ENCODE measurements at regions not wholly inside any gene's neighbourhood (a gene's known extent, or its start where the extent isn't known, plus 50 kb on each side); places are given as distances from the start of the nearest gene placed in this dataset.
"Not testable (repeated sequence)": the region's sequence is repeated elsewhere in the genome, so short reads cannot be mapped to it uniquely, and the experiment has no call there.

GRCh38 chr4:33953848-33954247 lies 2290.5 kb downstream of the ARAP2 start:
- not testable (repeated sequence) for DNase-seq (ENCODE audit: insufficient read length, low spot score); FAIRE-seq

- DNase-seq (ENCODE audit: insufficient read length, low spot score) (no peak), FAIRE-seq (no peak)
These were observed 2289.6 kb downstream of the ARAP2 start for GRCh38 chr4:33954759-33955158.

DNA sequence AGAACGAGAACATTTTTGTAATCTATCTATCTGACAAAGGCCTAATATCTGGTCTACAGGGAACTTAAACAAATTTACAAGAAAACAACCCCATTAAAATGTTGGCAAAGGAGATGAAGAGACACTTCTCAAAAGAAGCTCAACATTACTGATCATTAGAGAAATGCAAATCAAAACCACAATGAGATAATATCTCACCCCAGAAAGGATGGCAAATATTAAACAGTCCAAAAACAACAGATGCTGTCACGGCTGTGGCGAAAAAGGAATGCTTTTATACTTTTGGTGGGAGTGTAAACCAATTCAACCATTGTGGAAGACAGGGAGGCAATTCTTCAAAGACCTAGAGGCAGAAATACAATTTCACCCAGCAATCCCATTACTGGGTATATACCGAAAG lies 2284.8 kb downstream of the ARAP2 start:
- FAIRE-seq (no peak), DNase-seq (ENCODE audit: insufficient read length, low spot score) (no peak)

DNA sequence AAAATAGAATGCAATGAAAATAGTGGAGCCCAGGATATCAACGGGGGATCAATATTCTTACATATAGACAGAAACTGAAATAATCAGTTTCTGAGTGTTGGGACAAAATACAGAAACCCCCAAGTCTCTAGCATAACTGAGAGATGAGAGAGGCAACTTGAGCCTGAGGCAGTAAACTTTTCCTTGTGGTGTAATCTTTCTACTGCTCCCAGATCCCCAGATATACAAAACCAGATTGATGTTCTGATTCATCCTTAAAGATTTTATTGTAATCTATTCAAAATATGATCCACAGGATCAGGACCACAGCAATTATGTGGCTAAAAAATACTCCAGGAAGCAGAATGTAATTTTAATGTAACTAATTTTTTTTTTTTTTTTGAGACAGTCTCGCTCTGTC lies 2282.6 kb downstream of the ARAP2 start:
- FAIRE-seq, result no peak
- DNase-seq (ENCODE audit: insufficient read length, low spot score), result no peak

GRCh38 chr4:33966808-33967207 lies 2277.5 kb downstream of the ARAP2 start:
- no peak for FAIRE-seq
- no peak for DNase-seq (ENCODE audit: insufficient read length, low spot score)

DNA sequence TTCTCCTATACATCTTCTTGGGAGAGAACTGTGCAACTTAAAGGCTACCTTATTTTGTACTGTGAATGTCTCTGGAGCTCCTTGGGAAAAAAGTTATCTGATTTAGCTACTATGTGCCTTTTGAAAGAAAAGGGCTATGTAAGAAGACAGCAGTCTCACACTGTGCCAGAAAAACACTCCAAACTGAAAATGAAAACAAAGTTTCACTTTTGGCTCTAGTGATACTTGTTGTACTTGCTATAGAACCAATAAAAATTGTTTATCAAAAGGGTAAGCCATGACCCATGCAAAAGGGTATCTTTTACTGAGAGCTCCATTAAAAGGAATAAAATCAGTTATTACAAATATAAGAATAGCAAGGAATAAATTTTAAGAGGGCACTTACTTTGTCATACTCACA lies 2270.0 kb downstream of the ARAP2 start:
- DNase-seq (ENCODE audit: insufficient read length, low spot score) (no peak), FAIRE-seq (no peak)

GRCh38 chr4:33975995-33976394 lies 2268.3 kb downstream of the ARAP2 start:
- no peak for FAIRE-seq
- DNase-seq (ENCODE audit: insufficient read length, low spot score), result no peak

GRCh38 chr4:33979781-33980180 lies 2264.5 kb downstream of the ARAP2 start:
- not testable (repeated sequence) for FAIRE-seq

DNA sequence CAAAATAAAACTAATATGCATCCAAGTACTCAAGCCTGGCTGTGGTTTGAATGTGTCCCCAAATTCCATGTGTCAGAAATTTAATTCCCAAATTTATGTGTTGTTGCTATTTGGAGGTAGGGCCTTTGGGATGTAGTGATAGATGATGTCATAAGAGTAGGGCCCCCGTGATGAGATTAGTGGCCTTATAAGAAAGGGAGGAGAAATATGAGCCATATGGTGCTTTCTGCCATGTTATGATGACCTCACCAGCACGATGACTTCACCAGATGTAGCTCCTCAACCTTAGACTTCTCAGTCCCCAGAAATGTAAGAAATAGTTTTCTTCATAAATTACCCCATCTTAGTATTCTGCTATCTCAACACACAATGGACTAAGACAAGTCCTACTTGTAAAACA lies 2264.0 kb downstream of the ARAP2 start:
- DNase-seq (ENCODE audit: insufficient read length, low spot score) (no peak), FAIRE-seq (no peak)

More at GRCh38 chr4:33979781-33980180, 2264.5 kb downstream of the ARAP2 start:
- not testable (repeated sequence) for DNase-seq (ENCODE audit: insufficient read length, low spot score)

DNA sequence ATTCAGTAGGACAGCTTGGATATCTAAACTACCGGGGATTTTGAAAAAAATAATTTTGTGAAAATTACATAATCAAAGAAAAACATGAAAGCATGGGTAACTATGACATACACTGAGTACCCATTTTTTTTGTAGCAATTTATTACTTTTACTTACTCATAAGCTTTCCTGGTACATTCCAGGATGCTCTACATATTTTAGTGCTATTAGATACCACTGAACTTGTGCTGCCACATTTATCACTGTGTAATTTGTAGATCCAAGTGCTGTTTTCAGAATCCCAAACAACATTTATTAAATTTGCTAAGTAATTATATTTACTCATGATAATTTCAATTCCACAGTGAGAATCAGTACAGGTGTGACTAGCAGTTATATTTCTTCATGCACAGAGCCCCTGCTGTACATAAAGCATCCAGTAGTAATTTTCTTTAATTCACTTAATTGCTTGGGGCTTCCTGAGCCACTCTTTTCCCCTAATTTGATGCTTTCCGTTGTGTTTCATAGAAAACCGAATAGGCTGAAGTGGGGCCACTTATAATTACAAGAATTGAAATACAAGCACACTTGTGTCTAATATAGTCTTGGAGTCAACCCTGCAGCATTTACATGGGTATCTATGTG lies 2254.4 kb downstream of the ARAP2 start:
- FAIRE-seq, result no peak
- no peak for DNase-seq (ENCODE audit: insufficient read length, low spot score)

DNA sequence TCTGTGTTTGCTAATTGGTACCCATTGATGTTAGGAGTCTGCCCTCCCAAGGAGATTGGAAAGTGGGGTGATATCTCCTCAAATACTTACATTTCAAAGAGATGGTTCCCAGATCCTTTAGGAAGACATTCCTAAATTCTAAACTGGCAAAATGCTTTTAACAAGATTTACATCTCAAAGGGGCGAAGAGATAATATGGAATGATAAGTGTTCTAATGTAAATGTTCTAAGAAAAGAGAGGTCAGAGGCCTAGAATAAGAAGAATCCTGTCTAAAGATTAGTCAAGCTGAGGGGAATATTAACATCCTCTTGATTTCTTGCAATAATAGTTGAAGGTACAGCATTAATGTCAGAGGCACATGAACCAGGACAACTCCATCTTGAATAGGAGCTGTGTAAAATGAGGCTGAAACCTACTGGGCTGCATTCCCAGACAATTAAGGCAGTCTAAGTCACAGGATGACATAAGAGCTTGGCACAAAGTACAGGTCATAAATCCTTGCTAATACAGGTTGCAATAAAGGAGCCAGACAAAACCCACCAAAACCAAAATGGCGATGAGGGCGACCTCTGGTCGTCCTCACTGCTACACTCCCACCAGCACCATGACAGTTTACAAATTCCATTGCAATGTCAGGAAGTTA lies 2248.1 kb downstream of the ARAP2 start:
- no peak for DNase-seq (ENCODE audit: insufficient read length, low spot score)
- FAIRE-seq, result no peak

GRCh38 chr4:33998291-33998690 lies 2246.0 kb downstream of the ARAP2 start:
- FAIRE-seq, result no peak
- DNase-seq (ENCODE audit: insufficient read length, low spot score), result no peak

- DNase-seq (ENCODE audit: insufficient read length, low spot score), result no peak
- no peak for FAIRE-seq
These were observed 2244.0 kb downstream of the ARAP2 start for GRCh38 chr4:34000356-34000755.

- DNase-seq (ENCODE audit: insufficient read length, low spot score); FAIRE-seq: not testable (repeated sequence)
These were observed 2237.8 kb downstream of the ARAP2 start for GRCh38 chr4:34006540-34006939.

DNA sequence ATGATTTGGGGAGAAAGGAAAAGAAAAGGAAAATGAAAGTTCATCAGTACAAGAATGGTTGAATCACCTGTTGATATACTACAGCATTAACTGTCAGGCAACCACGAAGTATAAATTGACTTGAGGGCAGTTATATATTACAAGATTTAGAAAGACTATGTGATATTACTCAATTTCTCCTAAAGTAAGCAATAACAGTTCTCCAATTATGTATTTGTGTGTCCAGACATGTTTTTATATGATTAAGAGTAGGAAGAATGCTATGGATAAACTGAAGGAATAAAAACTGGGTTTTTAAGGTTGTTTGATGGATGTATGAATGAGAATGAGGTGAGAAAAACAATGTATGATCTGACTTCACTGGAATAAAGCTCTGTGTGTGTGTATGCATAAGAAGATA lies 2234.4 kb downstream of the ARAP2 start:
- no peak for DNase-seq (ENCODE audit: insufficient read length, low spot score)
- no peak for FAIRE-seq

- no peak for FAIRE-seq
- DNase-seq (ENCODE audit: insufficient read length, low spot score), result no peak
These were observed 2233.4 kb downstream of the ARAP2 start for GRCh38 chr4:34010751-34011519.

DNA sequence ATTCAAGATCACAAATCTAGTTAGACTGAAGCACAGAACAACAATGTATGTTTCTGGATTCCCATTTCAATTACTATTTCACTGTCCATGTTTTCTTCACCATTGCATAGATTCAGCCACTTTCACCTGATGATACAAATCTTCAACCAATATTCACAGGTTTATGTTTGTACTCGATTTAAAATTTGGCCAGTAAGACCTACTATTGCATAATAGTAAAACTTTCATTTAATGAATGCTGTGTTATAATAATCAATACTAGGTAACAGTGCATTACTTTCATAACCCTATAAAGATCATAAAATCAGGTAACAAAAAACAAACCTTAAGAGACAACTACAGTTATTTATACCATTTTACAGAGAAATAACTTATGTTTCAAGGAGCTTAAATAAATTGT lies 2209.1 kb downstream of the ARAP2 start:
- no peak for DNase-seq (ENCODE audit: insufficient read length, low spot score)
- no peak for FAIRE-seq

- DNase-seq (ENCODE audit: insufficient read length, low spot score) (no peak), FAIRE-seq (no peak)
These were observed 2207.0 kb downstream of the ARAP2 start for GRCh38 chr4:34037280-34037679.

DNA sequence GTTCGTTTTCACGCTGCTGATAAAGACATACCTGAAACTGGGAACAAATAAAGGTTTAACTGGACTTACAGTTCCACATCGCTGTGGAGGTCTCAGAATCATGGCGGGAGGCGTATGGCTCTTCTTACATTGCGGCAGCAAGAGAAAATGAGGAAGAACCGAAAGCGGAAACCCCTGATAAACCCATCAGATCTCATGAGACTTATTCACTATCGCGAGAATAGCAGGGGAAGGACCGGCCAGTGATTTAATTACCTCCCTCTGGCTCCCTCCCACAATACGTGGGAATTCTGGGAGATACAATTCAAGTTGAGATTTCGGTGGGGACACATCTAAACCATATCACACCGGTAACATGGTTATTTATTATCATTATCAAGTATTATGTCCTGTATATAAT lies 2204.5 kb downstream of the ARAP2 start:
- DNase-seq (ENCODE audit: insufficient read length, low spot score) (no peak), FAIRE-seq (no peak)

GRCh38 chr4:34043131-34043530 lies 2201.2 kb downstream of the ARAP2 start:
- FAIRE-seq, result no peak

GRCh38 chr4:34046580-34046979 lies 2197.7 kb downstream of the ARAP2 start:
- DNase-seq (ENCODE audit: insufficient read length, low spot score) (no peak), FAIRE-seq (no peak)

More at GRCh38 chr4:34043131-34043530, 2201.2 kb downstream of the ARAP2 start:
- no peak for DNase-seq (ENCODE audit: insufficient read length, low spot score)

DNA sequence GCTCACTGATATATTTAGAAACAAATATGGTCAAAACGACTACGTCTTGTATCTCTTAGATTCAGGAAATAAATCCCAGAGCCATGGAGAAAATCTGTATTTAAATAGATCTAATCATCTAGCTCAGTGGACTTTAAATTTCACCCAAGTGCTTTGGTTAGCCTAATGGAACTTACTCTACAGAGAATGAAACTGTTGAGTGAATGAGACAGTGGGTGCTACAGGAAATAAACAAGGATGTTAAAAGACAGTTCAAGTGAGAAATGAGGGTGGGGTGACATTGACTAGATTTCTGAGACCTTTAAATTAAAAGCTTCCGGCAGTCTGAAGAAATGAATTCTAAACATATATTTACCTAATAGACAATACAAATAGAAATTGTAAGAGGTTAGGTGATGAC lies 2197.0 kb downstream of the ARAP2 start:
- FAIRE-seq, result no peak

More for the DNA sequence above, 2197.0 kb downstream of the ARAP2 start:
- no peak for DNase-seq (ENCODE audit: insufficient read length, low spot score)

All from GM19239 (cell line).